Inflammatory macrophage (primary cell): ENCODE measurements at regions not wholly inside any gene's neighbourhood (a gene's known extent, or its start where the extent isn't known, plus 50 kb on each side); places are given as distances from the start of the nearest gene placed in this dataset.

Experiments used
- DNase-seq, 2 donors: peaks; one replicate each; pipeline ENCODE4 v3.0.0-alpha.2; 2020 to 2022

GRCh38 chr6:14440940-14441781 is 323.6 kb downstream of the CD83 start:
- DNase-seq: no peak

- DNase-seq: peak; percentile 42 to 74
Observed at GRCh38 chr6:14442242-14442641, 324.7 kb downstream of the CD83 start.

GRCh38 chr6:14443629-14444268 is 326.2 kb downstream of the CD83 start:
- DNase-seq: no peak

GRCh38 chr6:14444295-14444972 is 326.9 kb downstream of the CD83 start:
- DNase-seq: no peak

- DNase-seq: no peak
Observed at GRCh38 chr6:14447240-14447639, 329.7 kb downstream of the CD83 start.

GRCh38 chr6:14448246-14448645 is 330.7 kb downstream of the CD83 start:
- no peak for DNase-seq

GRCh38 chr6:14450133-14450504 is 332.5 kb downstream of the CD83 start:
- DNase-seq: no peak

GRCh38 chr6:14450578-14450977 is 333.0 kb downstream of the CD83 start:
- peak; percentile 42 to 45 for DNase-seq

GRCh38 chr6:14451594-14452374 is 334.2 kb downstream of the CD83 start:
- no peak for DNase-seq

- DNase-seq: no peak
Observed at GRCh38 chr6:14452567-14453527, 335.3 kb downstream of the CD83 start.

- no peak for DNase-seq
Observed at GRCh38 chr6:14453712-14454472, 336.3 kb downstream of the CD83 start.

- DNase-seq: no peak
Observed at GRCh38 chr6:14454473-14454775, 336.9 kb downstream of the CD83 start.

GRCh38 chr6:14455427-14455826 is 337.9 kb downstream of the CD83 start:
- no peak for DNase-seq

- peak; percentile 10 to 49 for DNase-seq
Observed at GRCh38 chr6:14455876-14456648, 338.5 kb downstream of the CD83 start.

GRCh38 chr6:14456941-14457340 is 339.4 kb downstream of the CD83 start:
- no peak for DNase-seq

- no peak for DNase-seq
Observed at GRCh38 chr6:14458669-14459266, 341.2 kb downstream of the CD83 start.

GRCh38 chr6:14459315-14459714 is 341.7 kb downstream of the CD83 start:
- DNase-seq: no peak

GRCh38 chr6:14460556-14460955 is 343.0 kb downstream of the CD83 start:
- DNase-seq: no peak

GRCh38 chr6:14462135-14462534 is 344.6 kb downstream of the CD83 start:
- no peak for DNase-seq

- DNase-seq: peak in 1 of 2 donors; percentile 21
Observed at GRCh38 chr6:14462566-14462965, 345.0 kb downstream of the CD83 start.
